GM12892 (cell line): ENCODE measurements at regions not wholly inside any gene's neighbourhood (a gene's known extent, or its start where the extent isn't known, plus 50 kb on each side); places are given as distances from the start of the nearest gene placed in this dataset.

Experiments
- DNase-seq: peaks from one replicate; pipeline ENCODE4 v3.0.0; 2011; ENCODE audit not compliant: insufficient read length
- FAIRE-seq: peaks from 2 replicates; lab custom pipeline; 2011; peaks lifted over from hg19 to GRCh38; lab: Jason Lieb, UNC
- POLR2A ChIP-seq: IDR thresholded peaks from 2 replicates; pipeline ENCODE4 v1.6.1; 2011; ENCODE audit warnings: low read depth, low read length, control low read depth
- POLR2AphosphoS5 ChIP-seq: IDR thresholded peaks from 2 replicates; pipeline ENCODE4 v1.6.1; 2011; ENCODE audit warnings: low read depth, low read length, control low read depth
- TAF1 ChIP-seq: IDR thresholded peaks from 2 replicates; pipeline ENCODE4 v1.6.1; 2011; ENCODE audit warnings: low read depth, mild to moderate bottlenecking, control low read depth, low read length, borderline replicate concordance

DNA sequence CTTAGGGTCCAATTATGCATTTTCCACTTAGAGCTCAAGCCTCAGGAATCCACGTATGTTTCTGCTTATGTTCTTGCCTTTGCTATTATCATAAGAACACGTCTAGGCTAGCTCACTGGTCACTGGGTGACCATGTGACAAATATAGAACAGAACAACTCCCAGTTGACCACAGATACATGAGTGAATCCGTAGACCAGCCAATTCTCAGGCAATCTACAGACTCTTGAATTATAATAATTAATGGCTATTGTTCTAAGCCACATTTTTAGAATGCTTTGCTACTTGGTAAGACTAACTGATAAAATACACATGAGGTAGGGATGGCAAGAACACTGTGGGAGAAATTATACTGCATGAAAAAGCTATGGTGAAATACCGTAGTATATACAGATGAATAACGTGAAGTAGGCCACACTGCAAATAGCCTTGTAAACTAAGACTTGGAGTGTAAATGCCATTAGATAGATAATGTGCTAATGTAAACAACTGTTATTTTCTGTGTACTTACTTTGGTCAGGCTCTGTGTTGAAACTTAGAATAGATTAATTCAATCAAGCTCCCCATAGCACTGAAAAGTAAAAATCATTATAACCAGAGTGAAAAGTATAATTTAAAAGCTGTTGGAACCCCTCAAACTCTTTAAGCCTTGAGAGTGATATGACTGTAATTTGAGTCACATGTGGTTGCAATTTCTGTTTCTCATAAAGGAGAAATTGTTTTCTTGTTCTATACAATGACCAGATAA, 366.2 kb upstream of the CCDC179 start:
- FAIRE-seq = peak; percentile 14
- TF ChIP-seq POLR2A = no peak
- TF ChIP-seq POLR2AphosphoS5 = no peak
- TF ChIP-seq TAF1 = no peak
- no peak for DNase-seq

GRCh38 chr11:23227078-23227445, 366.8 kb upstream of the CCDC179 start:
- FAIRE-seq (no peak), DNase-seq (no peak)
- TF ChIP-seq TAF1 (no peak), POLR2AphosphoS5 (no peak), POLR2A (no peak)

GRCh38 chr11:23232652-23233051, 372.4 kb upstream of the CCDC179 start:
- DNase-seq (no peak), FAIRE-seq (no peak)
- TF ChIP-seq POLR2A (no peak), POLR2AphosphoS5 (no peak), TAF1 (no peak)

- TF ChIP-seq POLR2AphosphoS5 = no peak
- TF ChIP-seq TAF1 = no peak
- TF ChIP-seq POLR2A = no peak
- DNase-seq = no peak
- no peak for FAIRE-seq
These were observed 372.8 kb upstream of the CCDC179 start for GRCh38 chr11:23233075-23233474.

- DNase-seq = no peak
- no peak for FAIRE-seq
- TF ChIP-seq POLR2A (no peak), TAF1 (no peak), POLR2AphosphoS5 (no peak)
These were observed 376.7 kb upstream of the CCDC179 start for GRCh38 chr11:23236826-23237555.

DNA sequence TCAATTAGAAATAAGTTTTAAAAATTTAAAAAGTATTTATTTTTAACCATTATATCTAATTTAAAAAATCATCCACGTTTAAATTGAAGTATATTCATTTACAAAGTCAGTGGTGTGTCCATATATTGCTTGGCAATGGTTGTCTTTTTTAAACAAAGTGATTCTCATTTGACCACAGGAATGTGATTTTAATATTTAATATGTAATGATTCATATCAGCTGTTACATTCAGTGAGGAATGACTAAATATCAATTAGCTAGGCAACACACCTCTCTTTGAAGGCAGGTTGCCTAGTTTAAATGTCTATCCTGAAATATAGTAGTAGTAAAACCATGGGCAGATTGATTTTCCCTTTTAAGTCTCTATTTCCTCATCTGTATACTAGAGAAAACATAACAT, 392.2 kb upstream of the CCDC179 start:
- no peak for TF ChIP-seq POLR2A
- no peak for TF ChIP-seq TAF1
- no peak for TF ChIP-seq POLR2AphosphoS5
- DNase-seq (no peak), FAIRE-seq (no peak)

- TF ChIP-seq POLR2AphosphoS5 (no peak), POLR2A (no peak), TAF1 (no peak)
- no peak for FAIRE-seq
These were observed 396.8 kb upstream of the CCDC179 start for GRCh38 chr11:23257088-23257487.

DNA sequence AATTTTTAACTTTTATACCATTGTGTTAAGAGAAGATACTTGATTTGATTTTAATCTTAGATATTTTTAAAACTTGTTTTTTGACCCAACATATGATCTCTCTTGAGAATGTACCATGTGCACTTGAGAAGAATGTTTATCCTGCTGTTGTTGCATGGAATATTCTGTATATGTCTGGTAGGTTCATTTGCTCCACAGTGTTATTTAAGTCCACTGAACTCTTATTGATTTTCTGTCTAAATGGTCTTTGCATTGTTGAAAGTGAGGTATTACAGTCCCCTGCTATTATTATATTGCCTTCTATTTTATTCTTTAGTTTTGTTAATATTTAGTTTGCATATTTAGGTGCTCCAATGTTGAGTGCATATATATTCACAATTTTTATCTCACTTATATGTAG, 397.3 kb upstream of the CCDC179 start:
- no peak for FAIRE-seq
- TF ChIP-seq TAF1 = no peak
- no peak for DNase-seq

More at GRCh38 chr11:23257088-23257487, 396.8 kb upstream of the CCDC179 start:
- no peak for DNase-seq

GRCh38 chr11:23263466-23263865, 403.2 kb upstream of the CCDC179 start:
- no peak for TF ChIP-seq POLR2AphosphoS5
- no peak for TF ChIP-seq POLR2A
- no peak for TF ChIP-seq TAF1
- no peak for FAIRE-seq
- no peak for DNase-seq

DNA sequence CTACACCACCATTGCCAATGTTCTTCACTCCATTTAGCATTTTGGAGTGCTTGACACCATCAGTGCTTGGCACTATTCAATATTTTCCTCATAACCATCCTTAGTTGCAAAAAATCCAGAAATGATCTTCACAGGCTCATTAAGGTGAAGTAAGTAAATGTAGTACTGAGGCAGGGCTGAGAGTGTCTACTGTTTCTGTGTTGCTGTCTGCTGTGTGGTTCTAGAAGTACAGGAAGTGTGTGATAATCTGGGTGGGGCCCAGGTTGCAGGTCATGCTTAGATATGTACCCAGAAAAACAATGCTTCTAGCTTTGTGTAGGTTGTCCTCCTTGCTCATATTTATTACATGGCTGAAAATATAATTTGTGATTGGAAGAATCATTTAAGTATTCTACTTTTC, 411.8 kb upstream of the CCDC179 start:
- FAIRE-seq (no peak), DNase-seq (no peak)
- TF ChIP-seq TAF1 (no peak), POLR2AphosphoS5 (no peak), POLR2A (no peak)

DNA sequence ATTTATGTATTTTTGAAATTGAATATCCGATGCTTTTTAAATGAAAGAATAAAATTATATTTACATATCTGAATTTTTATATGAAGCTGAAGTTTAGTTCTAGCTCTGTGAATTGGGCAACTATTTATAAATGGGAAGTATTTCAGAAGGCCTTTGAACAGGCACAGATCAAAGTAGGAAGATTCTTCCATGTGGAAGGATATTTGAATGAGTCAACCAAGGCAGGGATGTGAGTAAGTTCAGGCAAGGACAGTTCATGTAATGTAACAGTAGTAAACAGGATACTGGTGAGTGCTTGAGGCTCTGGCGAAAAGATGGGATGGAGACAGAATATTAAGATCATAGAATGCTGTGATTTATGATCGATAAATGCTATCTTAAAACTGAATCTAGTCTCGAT, 417.8 kb upstream of the CCDC179 start:
- TF ChIP-seq POLR2AphosphoS5 (no peak), TAF1 (no peak), POLR2A (no peak)
- FAIRE-seq (no peak), DNase-seq (no peak)

DNA sequence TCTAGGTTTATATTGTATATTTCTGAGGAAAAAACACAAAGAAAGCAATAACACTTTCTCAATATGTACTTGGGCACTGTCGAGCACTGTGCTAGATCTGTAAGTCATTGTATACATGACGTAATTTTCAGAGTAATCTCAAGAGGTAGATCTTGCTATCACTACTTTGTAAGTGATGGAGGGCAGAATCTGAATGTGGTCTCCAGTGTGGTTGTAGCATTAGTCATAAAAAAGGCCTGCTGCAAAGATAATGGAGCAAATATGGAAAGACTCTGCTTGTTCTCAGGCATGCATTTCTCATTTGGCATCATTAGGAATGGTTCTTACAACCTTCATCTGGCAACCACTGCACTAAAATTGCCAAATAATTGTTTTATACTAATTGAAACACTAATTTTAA, 419.8 kb upstream of the CCDC179 start:
- FAIRE-seq = no peak
- TF ChIP-seq POLR2A (no peak), TAF1 (no peak), POLR2AphosphoS5 (no peak)
- DNase-seq = no peak

- no peak for FAIRE-seq
- no peak for DNase-seq
- TF ChIP-seq POLR2A = no peak
- no peak for TF ChIP-seq TAF1
- TF ChIP-seq POLR2AphosphoS5 = no peak
These were observed 423.4 kb upstream of the CCDC179 start for GRCh38 chr11:23283666-23284065.

- DNase-seq (no peak), FAIRE-seq (no peak)
- no peak for TF ChIP-seq TAF1
- no peak for TF ChIP-seq POLR2AphosphoS5
These were observed 424.4 kb upstream of the CCDC179 start for GRCh38 chr11:23284631-23285030.
